ENCODE measurements at regions not wholly inside any gene's neighbourhood (a gene's known extent, or its start where the extent isn't known, plus 50 kb on each side); places are given as distances from the start of the nearest gene placed in this dataset.
A peak's percentile ranks its signal among the peaks of the same experiment; 100 is the strongest.

- TF ChIP-seq ZFP36 (IDR thresholded peaks at IDR 0.05; ENCODE audit: borderline replicate concordance, low read depth, low read length, partially characterized antibody) (no peak), ZNF318 (CRISPR knock-in tag; IDR thresholded peaks at IDR 0.05) (no peak), ZNF280D (CRISPR knock-in tag; IDR thresholded peaks at IDR 0.05) (no peak), ZNF224 (CRISPR knock-in tag; IDR thresholded peaks at IDR 0.05) (no peak), DPF2 (CRISPR knock-in tag; IDR thresholded peaks at IDR 0.05; ENCODE audit: borderline replicate concordance, low read depth) (0 out of 2 replicates have a peak, but pooled peaks have one; percentile 40), ZNF468 (CRISPR knock-in tag; IDR thresholded peaks at IDR 0.05) (no peak), KLF6 (CRISPR knock-in tag; IDR thresholded peaks at IDR 0.05) (peak; percentile 65; the same call in 1 of the 2 replicates), XRCC5 (optimal IDR thresholded peaks at IDR 0.05; ENCODE audit: low read length) (peak; percentile 79), CHD2 (IDR thresholded peaks at IDR 0.05; ENCODE audit: low read depth, low read length) (no peak), ZNF766 (CRISPR knock-in tag; IDR thresholded peaks at IDR 0.05; ENCODE audit: borderline replicate concordance) (no peak), ZNF619 (CRISPR knock-in tag; IDR thresholded peaks at IDR 0.05) (no peak), EHMT2 (IDR thresholded peaks at IDR 0.05; ENCODE audit: borderline replicate concordance, low read depth, low read length) (peak; percentile 92), ZNF343 (CRISPR knock-in tag; IDR thresholded peaks at IDR 0.05) (0 out of 2 replicates have a peak, but pooled peaks have one; percentile 38), TOE1 (CRISPR knock-in tag; IDR thresholded peaks at IDR 0.05) (peak; percentile 75; the same call in 1 of the 2 replicates), ZFX (CRISPR knock-in tag; IDR thresholded peaks at IDR 0.05; ENCODE audit: low read depth) (peak; percentile 89), SPEN (CRISPR knock-in tag; IDR thresholded peaks at IDR 0.05; ENCODE audit: low read depth) (peak; percentile 75; the same call in 1 of the 2 replicates), ZNF569 (CRISPR knock-in tag; IDR thresholded peaks at IDR 0.05; ENCODE audit: borderline replicate concordance) (no peak), ZNF296 (CRISPR knock-in tag; conservative IDR thresholded peaks at IDR 0.05) (no peak)
Observed at GRCh38 chr20:1827974-1828785, 67.0 kb upstream of the SIRPA start (continued).

Data from HepG2 (cell line).